ENCODE measurements at regions not wholly inside any gene's neighbourhood (a gene's known extent, or its start where the extent isn't known, plus 50 kb on each side); places are given as distances from the start of the nearest gene placed in this dataset.

DNA sequence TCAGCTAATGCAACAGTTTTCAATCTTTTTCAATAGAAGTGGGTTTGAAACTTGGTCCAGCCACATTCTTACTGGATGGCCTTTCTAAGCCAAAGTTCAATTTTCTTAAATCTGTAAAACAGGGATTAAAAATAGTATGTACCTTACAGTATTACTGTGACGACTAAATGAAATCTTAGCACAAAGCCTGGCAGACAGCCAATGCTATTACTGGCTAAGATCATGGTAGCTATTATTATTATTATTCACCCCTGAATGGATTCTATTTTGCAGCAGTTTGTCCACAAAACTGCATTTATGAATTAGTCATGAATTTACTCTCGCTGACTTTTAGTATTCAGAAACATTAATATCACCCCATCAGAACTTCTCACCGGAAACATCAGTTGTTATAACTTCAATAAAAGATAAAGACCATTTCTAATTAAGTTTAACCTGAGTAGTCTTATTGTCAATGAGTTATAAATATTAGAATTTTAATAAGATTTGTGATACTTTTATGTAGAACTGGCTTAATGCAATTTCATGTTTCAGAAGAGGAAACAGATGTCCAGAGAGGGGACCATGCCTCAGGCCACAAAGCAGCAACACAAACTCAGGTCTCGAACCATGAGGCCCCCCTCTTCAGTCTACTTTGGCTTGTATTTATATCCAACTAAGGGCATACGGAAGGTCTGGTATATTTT, 468.2 kb downstream of the ARHGEF28 start:
- no peak for DNase-seq (ENCODE audit: low spot score)

DNA sequence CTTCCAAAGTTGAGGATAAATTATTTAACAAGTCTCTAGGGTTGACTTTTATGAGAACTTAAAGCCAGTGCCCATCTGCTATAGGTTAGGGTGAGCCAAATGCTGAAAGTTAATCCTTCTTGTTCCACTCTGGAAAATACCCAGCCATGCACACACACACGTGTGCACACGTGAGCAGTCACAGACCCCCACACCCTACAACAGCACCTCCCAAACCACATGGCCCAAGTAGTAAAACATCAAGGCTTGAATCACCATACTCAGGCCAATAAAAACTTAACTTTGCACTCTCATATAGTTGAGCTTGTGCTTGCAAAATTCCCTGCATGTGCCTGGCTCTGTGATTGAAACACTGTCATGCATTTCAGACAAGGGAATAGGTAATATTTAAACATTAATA, 467.6 kb downstream of the ARHGEF28 start:
- no peak for DNase-seq (ENCODE audit: low spot score)

DNA sequence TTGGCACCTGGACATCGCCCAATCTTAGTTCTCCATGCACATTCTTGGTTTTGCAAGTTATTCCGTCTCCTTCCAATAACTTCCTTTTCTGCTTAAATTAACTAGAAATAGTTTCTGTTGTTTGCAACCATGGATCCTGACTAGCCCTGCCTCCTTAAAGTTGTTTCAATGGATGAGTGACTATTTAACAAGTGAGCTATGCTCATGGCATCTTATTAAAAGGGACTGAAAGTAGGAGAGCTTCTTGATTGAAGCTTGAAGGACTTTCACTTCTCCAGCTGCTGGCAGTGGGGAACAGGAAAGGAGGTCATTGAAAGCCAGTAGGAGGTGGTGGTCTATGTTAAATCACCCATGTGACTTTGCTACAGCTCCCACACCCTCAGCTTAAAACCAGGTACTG, 466.8 kb downstream of the ARHGEF28 start:
- DNase-seq (ENCODE audit: low spot score) = no peak

DNA sequence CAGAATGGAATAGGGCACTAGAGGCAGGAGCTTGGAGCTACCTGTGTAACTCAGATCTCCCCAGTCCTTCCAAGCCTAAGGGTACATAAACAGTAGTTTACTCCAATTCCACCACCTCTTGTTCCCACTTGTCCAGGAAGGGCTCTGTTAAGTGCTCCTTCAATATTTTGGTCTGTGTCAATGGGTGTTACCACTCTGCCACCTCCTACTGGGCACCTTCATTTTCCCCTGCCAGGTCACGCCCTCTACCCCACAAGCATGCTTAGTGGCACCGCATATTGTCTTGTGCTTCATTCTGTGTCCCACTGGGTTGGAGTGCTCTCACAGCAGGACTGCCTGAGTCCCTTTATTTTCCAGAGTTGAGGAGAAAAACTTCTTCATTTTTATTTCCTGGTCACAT, 459.8 kb downstream of the ARHGEF28 start:
- DNase-seq (ENCODE audit: low spot score) = no peak

DNA sequence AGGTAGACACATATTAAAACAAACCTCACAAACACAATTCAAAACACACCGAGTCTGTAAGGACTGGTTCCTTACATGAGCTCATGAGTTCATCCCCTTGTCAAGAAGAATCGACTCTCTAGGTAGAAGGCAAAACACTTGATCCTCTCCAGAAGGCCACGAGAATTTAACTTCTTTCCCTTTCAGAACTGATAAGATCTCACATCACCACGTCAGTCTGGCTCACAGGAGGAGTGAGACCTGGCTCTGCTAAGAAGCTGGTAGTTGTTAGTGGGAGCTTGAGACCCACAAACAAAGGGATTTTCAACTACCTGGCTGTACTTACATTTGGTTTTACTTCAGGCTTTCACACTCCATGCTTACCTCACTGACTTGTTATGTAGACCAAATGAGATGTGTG, 459.2 kb downstream of the ARHGEF28 start:
- no peak for DNase-seq (ENCODE audit: low spot score)

DNA sequence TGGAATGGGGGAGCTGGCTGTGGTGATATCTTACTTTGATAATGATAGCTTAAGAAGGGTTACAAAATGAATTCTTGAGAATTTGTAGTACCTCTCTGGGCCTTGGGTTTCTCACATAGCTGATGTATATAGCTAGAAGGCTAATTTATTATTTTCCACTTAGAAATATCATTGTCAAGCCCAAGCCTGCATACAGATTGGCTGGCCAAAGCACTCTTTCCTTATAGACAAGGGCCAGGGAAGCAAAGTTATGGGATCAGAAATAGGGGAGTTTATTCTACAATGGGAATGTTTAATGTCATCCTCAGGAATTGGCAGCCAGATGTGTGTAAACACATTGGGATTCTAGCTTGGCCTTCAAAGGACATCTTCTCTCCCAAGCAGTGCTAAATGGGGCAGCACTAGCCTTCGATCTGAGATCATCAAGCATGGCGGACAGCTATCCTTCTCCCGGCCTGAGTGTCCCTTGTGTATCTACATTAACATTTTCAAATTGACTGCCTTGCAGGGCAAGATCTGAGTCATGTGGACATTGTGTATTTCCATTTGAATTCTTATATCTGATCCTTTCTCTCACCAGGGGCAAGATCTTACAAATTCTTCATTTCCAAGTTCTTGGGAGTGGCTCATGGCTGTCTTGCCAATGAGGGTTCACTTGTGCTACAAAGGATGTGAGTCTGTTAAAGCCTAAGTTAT, 457.2 kb downstream of the ARHGEF28 start:
- DNase-seq (ENCODE audit: low spot score) = no peak

DNA sequence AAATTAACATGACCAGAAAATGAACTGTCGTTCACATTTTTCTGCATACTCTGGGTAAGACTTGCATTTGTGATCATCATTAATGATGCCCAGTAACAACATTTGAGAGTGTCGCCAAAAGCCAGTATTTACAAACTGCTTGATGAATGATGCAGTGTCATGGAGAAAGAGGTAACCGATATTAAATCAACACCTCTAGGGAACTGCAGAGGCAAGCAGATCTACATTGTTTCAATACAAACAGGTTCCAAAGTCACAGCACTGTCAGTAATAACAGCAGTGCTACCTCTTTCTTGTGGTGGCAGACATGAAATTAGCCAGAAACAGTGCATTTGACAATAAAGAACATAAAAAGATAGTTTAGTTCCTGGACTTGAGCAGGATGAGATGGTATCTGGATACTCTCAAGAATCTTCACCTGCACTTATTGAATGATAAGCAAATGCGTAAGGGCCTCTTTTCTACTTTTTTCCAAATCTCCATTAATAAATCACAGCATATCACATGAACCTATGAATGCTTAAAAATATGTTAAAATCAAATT, 456.6 kb downstream of the ARHGEF28 start:
- DNase-seq (ENCODE audit: low spot score) = no peak

DNA sequence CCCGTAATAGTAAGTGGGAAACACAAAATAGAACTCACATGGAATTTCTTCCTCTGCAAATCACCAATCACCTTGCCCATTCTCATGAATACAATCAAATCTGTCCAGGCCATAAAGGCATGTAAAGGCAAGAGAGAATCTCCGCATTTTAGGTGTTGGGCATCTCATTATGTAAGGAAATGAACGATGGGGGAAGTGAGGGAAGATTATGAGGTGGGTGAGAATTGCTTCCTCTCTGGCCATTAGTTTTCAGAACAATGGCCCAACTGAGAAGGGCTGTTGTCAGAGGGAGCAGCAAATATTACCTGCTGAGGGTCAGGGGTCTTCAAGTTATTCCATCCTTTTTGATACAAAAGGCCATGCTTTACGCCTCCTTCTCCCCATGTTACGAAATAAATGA, 455.1 kb downstream of the ARHGEF28 start:
- no peak for DNase-seq (ENCODE audit: low spot score)

DNA sequence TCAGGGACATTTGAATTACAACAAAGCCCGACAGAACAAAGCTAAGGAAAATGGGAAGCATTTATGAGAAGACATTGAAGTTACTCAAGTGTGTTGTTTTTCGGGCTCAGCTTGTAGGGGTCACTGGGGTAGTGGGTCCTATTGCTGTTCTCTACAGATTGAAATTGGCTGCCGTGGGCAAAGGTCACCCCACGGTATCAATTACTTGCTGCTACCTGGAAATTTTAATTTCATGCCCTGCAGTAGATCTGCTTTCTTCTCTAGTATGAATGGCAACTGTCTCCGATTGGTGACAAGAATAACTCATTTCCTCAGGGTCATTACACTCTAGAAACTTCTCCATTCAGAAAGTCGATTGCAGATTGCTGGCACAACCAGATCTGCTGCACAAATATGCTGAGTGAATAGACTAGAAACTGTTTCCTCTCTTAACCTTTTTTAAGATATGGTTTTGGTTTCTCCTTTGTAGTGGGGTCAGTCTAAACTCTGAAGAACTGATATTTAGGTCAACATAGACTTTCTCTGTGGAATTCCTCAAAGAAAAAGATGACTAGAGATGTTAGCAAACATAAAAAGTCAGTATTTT, 454.1 kb downstream of the ARHGEF28 start:
- DNase-seq (ENCODE audit: low spot score) = no peak

DNA sequence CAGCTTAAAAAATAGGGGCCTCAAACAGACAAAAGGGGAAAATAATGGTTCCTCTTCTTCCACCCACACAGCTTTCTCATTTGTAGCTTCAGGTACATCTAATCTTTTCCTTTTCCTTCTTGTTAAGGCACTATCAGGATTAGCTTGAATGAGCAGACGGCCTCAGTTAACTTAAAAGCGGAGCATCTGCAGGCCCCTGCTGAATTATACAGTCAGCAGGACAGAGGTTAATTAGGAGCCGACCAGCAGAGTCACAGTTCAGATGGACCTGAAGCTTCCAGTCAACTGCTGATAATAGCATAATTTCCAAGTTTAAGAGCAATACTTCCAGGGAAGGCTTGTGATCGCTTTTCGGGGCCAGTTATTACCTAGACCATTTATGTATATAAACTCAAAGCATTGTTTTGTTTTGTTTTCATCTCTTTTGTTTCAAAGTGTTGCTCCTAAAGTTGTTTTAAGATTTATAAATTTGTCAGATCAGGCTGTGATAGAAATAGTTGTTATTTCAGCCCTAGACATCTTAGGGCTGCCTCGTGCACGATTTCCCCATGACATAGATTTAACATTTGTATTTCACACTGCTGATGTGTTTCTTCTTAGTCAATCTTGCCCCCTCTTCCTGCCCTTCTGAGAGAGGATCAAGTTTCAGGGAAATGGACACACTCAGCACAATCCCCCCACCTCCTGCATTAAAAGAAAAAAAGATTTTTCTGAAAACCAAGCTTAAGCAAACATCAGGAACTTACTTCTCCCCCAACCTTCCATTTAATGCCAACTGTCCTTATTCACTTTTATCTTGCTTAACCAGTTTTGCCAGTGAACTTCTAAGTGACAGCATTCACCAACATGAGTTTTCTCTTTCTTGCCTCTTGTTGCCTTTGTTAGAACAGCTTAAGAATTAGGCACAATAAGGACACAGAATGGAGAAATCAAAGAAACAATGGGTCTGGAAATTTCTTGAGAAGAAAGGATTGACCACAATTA, 449.8 kb downstream of the ARHGEF28 start:
- DNase-seq (ENCODE audit: low spot score) = peak; percentile 20

DNA sequence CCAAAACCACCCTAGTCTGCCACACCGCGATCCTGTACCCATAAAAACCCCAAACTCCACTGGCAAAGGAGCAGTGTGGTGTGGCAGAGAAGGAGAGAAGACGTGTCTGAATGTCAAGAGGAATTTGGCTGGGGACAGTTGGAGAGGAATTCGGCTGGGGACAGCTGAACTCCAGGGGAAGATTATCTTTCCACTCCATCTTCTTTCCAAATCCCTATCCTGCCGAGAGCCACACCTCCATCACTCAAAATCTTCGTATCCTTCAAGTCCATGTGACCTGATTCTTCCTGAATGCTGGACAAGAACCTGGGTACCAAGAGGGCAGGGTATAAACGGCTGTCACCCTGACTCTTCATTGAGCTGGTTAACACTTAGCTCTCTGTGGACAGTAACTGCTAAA, 448.1 kb downstream of the ARHGEF28 start:
- DNase-seq (ENCODE audit: low spot score) = no peak

DNA sequence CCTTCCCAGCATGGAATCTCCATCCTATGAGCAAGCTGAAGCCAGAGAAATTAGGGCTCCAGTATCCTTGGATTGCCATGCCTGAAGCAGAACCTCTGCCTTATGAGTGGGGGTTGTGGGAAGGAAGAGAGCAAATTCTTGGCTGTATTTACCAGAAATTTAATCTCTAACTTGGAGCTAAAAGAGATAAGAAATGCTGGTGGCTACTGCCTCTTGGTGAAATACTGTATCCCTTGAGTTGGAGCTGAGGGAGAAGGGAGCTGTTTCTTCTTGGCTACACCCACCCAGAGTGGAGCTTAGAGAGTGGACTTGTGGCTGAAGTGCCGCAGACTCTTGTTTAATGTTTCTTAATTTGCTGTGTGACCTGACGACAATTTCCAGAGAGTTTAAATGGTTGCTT, 447.3 kb downstream of the ARHGEF28 start:
- no peak for DNase-seq (ENCODE audit: low spot score)

DNA sequence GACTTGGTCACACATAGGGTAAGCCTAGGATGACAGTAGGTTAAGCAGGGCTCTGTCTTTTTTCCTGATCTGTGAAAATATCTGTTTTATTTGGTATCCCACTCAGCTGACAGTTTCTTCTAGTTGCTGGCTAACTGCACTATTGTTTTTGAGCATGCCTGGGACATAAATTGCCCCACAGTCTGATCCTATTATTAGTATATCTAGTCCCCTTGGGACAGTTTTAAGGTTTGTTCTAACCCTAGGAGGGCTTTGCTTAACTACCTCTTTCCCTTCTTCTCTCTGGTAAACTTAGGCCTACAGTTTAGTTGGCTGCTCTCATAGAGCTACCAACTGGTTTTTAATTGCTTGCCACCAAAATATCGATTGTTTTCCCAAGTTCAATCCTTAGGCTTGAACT, 446.6 kb downstream of the ARHGEF28 start:
- no peak for DNase-seq (ENCODE audit: low spot score)

DNA sequence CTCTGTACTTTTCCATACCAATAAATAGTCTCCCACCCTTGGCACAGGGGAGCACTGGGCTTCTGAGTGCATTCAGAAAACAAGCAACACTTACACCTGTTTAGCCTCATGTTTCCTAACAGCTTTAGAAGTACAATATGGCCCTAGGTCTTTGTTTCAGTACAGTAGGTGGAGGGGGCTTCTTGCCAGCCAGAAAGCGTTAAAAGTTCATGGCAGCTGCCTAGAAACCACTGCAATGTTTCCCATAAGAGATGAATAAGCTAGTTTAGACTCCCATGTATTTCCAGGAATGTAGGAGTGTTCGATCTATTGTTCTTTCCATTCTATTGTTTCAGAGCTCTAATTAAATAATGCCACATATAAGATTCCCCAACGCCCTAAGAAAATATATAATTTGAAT, 444.8 kb downstream of the ARHGEF28 start:
- no peak for DNase-seq (ENCODE audit: low spot score)

DNA sequence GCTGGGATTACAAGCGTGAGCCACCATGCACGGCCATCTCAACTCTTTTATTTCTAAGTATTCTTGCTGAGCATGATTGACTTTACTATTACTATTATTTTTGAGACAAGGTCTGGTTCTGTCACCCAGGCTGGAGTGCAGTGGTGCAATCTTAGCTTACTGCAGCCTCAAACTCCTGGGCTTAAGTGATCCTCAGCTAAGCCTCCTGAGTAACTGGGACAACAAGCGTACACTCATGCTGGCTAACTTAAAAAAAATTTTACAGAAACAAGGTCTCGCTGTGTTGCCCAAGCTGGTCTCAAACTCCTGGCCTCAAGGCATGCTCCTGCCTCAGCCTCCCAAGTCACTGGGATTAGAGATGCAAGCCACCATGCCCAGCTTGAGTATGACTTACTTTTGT, 443.7 kb downstream of the ARHGEF28 start:
- no peak for DNase-seq (ENCODE audit: low spot score)

DNA sequence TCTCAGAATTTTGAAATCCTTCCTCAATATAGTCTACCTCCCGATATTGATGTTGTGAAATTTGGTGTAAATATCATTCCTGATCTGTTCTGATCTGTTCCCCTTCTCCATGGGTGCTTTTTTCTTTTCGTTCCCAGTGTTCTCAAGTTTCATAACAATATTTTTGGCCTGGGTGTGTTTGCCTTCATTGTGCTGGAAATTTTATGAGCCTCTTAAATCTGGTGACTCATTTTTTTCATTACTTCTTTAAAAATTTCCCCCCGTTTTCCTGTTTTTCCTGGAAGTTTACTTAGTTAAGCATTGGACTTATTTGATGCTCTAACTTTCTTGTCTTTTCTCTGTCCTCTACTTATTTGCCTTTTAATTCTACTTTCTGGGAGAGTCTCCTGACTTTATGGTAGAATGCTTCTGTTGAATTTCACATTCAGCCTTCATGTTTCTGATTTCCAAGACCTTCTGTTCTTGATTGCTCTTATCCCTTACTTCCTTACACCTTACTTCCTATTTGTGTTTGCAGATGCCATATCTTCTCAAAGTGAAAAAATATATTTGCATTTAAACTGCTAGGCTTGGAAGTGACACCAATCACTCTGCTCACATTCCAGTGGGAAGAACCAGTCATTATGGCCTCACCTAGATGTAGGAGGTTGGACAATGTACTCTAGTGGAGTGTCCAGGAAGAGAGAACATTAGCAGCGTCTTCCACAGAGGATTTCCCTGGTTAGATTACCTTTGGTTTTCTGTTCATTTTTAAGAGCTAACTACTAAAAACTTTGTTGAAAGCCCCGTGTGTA, 441.9 kb downstream of the ARHGEF28 start:
- peak; percentile 83 for DNase-seq (ENCODE audit: low spot score)

DNA sequence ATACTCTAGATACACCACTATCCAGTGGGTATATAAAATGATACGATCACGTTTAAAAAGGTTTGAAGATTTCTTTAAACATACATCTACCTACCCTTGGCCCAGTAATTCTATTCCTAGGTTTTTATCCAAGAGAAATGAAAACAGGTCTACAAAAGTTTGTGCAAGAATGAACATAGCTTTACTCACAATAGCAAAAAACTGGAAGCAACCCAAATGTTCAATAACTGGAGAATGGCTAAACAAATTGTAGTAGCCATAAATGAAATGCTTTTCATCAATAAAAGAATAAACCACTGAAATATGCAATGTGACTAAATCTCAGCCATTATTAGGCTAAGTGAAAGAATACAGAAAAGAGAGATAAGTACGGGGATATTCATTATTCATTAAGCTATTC, 438.9 kb downstream of the ARHGEF28 start:
- no peak for DNase-seq (ENCODE audit: low spot score)

DNA sequence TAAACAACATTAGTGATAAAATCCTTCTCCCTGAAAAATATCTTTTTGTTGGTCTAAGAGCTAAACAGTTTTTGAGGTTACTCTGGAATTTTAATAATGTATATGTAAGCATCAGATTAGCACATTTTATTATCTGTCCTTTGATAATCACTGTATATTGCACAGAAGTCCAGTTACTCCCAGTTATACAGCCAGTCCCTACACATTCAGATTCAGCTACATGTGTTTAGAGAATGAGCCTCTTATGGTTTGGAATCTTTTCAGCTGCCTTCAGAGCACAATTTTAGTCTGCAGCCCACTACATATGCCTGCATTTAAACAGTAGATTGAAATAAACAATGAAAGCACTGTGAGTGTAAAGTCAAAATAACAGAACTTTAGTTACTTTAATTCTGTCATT, 438.2 kb downstream of the ARHGEF28 start:
- DNase-seq (ENCODE audit: low spot score) = no peak

DNA sequence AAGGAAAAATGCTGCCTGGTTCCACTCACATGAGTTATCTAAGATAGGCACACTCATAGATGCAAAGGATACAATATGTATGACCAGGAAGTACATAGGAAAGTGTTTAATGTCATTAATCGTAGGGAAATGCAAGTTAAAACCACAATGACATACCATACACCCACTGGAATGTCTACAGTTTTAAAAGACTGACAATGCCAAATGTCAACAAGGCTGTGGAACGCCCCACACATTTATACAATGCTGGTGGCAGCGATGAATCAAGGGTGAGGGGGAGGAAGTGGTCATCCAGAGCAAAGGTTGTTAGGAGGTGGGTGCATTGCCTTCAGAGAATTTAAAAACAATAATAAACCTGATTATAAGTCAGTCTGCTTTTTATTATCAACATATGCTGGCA, 437.8 kb downstream of the ARHGEF28 start:
- peak; percentile 92 for DNase-seq (ENCODE audit: low spot score)

DNA sequence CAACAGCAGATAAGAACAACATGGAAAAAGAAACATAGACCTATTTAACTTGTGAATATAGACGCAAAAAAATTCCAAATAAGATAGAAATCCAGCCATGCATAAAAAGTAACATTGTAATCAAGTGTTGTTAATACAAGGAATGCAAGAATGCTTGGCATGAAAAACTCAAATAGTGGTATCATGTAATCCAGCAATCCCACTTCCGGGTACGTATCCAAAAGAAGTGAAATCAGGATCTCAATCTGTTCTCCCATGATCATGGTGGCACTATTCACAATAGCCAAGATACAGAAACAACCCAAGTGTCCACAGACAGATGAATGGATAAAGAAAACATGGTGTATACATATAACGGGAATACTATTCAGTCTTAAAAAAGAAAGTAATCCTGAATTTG, 437.4 kb downstream of the ARHGEF28 start:
- DNase-seq (ENCODE audit: low spot score) = no peak

DNA sequence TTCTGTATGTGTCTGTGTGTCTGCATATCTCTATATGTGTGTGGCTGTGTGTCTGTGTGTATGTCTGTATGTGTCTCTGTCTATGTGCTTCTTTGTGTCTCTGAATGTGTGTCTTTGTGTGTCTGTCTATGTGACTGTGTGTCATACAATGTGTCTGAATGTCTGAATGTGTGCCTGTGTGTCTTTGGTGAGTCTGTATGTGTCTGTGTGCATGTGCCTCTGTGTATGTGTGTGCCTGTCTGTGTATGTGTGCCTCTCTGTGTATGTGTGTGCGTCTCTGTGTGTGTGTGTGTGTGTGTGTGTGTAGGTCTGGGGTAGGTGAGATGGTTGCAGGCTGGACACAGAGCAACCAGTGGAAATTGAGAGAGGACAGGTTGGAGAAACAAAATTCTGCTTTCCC, 435.3 kb downstream of the ARHGEF28 start:
- no peak for DNase-seq (ENCODE audit: low spot score)
